ENCODE measurements at regions not wholly inside any gene's neighbourhood (a gene's known extent, or its start where the extent isn't known, plus 50 kb on each side); places are given as distances from the start of the nearest gene placed in this dataset.

DNA sequence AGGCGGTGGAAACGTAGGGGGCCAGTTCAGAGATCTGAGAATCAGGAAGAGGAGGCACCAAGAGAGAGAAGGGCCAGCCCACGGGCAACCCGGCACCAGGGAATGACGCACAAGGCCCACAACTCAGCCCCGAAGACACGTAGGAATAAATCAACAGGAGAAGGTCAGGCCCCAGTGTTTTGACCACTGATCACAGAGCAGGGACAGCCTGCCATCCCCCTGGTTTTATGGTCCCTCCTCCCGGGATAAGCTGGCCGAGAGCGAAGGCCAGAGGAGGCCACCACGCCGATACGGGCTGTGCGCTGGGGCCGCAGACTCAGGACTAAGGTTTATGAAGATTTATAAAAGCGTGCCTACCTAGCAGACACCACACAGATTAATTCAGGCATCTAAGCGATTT lies 341.4 kb downstream of the ZNF516 start:
- DNase-seq (ENCODE audit: low read depth): no peak
- TF ChIP-seq, protein P1, sequence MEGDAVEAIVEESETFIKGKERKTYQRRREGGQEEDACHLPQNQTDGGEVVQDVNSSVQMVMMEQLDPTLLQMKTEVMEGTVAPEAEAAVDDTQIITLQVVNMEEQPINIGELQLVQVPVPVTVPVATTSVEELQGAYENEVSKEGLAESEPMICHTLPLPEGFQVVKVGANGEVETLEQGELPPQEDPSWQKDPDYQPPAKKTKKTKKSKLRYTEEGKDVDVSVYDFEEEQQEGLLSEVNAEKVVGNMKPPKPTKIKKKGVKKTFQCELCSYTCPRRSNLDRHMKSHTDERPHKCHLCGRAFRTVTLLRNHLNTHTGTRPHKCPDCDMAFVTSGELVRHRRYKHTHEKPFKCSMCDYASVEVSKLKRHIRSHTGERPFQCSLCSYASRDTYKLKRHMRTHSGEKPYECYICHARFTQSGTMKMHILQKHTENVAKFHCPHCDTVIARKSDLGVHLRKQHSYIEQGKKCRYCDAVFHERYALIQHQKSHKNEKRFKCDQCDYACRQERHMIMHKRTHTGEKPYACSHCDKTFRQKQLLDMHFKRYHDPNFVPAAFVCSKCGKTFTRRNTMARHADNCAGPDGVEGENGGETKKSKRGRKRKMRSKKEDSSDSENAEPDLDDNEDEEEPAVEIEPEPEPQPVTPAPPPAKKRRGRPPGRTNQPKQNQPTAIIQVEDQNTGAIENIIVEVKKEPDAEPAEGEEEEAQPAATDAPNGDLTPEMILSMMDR (IDR thresholded peaks at IDR 0.05; ENCODE audit: control insufficient read depth, extremely low read depth, insufficient read depth): no peak
- no peak overlapping the region for H3K4me3 ChIP-seq (ENCODE audit: low read depth, low read length)

DNA sequence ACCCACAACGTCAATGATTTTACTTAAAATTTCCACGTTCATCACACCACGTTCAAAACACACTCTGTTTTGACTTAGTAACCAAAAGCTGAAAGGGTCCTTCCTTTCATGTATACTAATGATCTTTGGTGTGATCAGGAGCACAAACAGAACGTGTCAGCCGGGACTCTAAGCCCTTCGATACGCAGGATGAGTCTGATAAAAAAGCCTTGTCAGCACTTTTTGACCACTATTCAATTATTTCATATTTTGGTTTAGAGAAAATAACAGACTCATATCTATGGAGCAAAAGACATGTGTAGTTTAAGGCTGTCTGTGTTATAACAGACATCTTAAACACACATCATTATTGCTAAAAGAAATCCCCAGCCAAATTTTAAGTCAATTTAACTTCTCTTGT lies 345.3 kb downstream of the ZNF516 start:
- H3K4me3 ChIP-seq (ENCODE audit: low read depth, low read length): no peak overlapping the region
- TF ChIP-seq, protein P1 (IDR thresholded peaks at IDR 0.05; ENCODE audit: control insufficient read depth, extremely low read depth, insufficient read depth): no peak
- DNase-seq (ENCODE audit: low read depth): no peak

DNA sequence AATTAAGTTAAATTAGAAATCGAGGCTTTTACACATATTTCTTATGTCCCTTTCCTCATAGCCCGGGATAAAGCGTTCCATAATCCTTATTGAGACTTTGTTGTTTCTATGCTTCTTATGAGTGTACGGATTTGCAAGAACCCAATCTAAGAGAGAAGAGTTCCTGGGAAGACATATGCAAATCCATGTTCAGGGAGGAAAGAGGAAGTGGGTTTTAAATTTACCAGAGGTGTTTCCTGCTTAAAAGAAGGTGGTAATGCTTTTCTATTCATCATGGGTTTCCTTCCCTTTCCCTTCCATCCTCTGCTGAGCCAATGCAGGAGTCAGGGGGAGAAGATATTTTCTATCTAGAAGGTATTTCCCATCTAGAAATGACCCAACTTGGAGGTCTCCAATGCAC lies 345.8 kb downstream of the ZNF516 start:
- TF ChIP-seq, protein P1 (IDR thresholded peaks at IDR 0.05; ENCODE audit: control insufficient read depth, extremely low read depth, insufficient read depth): no peak
- no peak for DNase-seq (ENCODE audit: low read depth)
- H3K4me3 ChIP-seq (ENCODE audit: low read depth, low read length): no peak overlapping the region

DNA sequence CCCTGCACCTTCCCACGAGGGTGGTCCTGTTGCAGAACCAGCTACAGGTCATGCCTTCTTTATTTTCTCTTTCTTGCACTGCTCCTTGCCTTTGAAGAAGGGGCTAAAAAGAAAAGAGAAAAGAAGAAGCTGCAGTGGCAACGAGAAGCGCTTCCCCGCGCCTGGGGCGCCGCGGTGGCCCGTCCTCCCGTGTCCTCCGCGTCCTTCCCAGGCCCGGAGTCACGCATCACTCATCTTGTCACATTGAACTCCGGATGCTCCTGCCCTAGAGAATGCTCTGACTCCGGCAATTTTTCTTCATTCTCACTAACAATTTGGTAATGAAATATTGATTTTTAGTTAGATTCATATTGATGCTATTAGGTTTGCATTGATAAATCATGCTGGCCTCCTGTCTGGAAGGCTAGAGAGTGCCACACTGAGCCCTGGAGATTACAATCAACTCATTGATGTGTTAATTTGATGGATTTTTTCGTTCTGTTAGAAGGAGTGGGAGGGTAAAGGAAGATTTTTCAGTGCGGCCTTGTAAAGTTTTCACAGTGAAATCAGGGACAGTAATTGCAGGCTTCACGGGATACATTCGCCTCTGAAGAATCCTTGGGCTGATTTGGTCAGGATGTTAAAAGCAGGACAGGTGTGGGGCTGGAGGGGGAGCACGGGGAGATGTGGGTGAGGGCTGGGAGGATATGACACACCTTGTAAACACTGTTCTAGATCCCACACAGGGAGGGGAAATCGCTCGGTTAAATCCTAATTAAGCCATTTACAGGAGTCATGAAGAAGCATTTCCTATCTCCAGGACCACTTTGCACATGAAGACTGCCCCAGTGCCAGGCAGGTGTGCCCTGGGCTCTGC lies 349.3 kb downstream of the ZNF516 start:
- TF ChIP-seq, protein P1 (IDR thresholded peaks at IDR 0.05; ENCODE audit: control insufficient read depth, extremely low read depth, insufficient read depth): no peak

DNA sequence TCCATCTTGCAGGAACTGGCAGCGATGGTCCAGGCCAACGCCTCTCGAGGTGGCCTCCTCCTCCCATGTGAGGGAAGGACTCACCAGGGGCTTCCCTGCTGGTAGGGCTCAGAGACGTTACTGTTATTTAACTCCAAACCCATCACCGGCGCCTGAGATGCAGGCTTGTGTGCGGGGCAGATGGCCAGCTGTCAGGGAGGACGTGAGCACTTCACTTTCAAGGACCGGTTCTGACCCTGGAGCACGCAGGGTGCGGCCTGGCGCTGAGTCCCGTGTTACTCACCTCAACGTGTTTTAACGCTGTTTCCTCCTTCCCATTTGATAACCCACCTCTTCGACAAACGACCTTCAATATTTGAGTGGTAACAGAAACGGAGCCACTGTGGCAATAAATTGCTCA lies 350.2 kb downstream of the ZNF516 start:
- no peak for DNase-seq (ENCODE audit: low read depth)
- H3K4me3 ChIP-seq (ENCODE audit: low read depth, low read length): no peak overlapping the region
- TF ChIP-seq, protein P1 (IDR thresholded peaks at IDR 0.05; ENCODE audit: control insufficient read depth, extremely low read depth, insufficient read depth): no peak

More for the DNA sequence above, 349.3 kb downstream of the ZNF516 start:
- no peak overlapping the region for H3K4me3 ChIP-seq (ENCODE audit: low read depth, low read length)
- DNase-seq (ENCODE audit: low read depth): no peak

DNA sequence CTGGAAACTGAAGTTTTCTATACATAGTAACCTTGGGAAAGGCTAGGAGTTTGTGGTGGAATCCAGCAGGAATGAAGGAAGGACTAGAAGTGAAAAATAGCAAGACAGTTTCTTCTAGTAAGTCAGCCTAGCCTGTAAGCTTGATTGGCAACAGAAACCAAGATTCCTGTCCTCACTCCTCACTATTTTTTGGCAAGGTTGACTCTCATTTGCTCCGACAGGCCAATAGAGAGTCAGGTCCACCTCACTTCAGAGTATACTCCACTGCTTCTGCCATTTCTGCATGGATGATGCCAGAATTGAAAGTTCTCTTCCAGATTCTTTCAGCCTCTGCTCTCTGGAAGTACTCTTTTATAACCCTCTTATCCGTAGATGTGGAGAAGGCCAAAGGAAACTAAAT lies 352.4 kb downstream of the ZNF516 start:
- DNase-seq (ENCODE audit: low read depth): no peak
- no peak overlapping the region for H3K4me3 ChIP-seq (ENCODE audit: low read depth, low read length)
- TF ChIP-seq, protein P1 (IDR thresholded peaks at IDR 0.05; ENCODE audit: control insufficient read depth, extremely low read depth, insufficient read depth): no peak

DNA sequence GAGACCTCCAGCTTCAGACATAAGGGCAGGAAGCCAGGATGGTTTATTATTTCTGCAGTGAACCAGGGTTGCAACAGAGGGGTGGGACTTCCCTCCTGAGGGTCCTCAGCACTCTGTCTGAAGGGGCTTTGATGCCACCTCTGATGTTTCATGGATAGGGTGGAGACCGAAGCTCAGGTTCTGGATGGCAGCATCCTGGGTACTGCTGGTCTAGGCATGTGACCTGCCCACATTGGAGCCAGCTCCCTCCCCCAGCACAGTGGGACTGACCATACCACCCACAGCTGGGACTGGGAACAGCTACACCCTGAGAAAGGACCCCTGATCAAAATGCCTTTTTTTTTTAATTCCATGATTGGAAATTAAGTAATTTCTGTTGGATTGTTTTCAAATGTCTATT lies 355.2 kb downstream of the ZNF516 start:
- H3K4me3 ChIP-seq (ENCODE audit: low read depth, low read length): no peak overlapping the region

More for the DNA sequence above, 355.2 kb downstream of the ZNF516 start:
- TF ChIP-seq, protein P1 (IDR thresholded peaks at IDR 0.05; ENCODE audit: control insufficient read depth, extremely low read depth, insufficient read depth): no peak
- DNase-seq (ENCODE audit: low read depth): no peak
